Stimulated activated CD4-positive, alpha-beta T cell treated with anti-CD3 and anti-CD28 coated beads, Interleukin-1b, Interleukin-23, amount 100 ng/mL, for 1 hour (primary cell): ENCODE measurements at regions not wholly inside any gene's neighbourhood (a gene's known extent, or its start where the extent isn't known, plus 50 kb on each side); places are given as distances from the start of the nearest gene placed in this dataset.

ENCODE experiments used
- DNase-seq, 2 donors: peaks; one replicate each; pipeline ENCODE4 v3.0.0-alpha.2; 2020; ENCODE audit warnings: low read depth in 2 of 2

- no peak for DNase-seq
These were observed 50.2 kb upstream of the CCND2 start for GRCh38 chr12:4223273-4223845.

- no peak for DNase-seq
These were observed 52.3 kb upstream of the CCND2 start for GRCh38 chr12:4221258-4221620.

- DNase-seq: no peak
These were observed 52.9 kb upstream of the CCND2 start for GRCh38 chr12:4220536-4221257.

- no peak for DNase-seq
These were observed 56.5 kb upstream of the CCND2 start for GRCh38 chr12:4217091-4217490.

- no peak for DNase-seq
These were observed 57.2 kb upstream of the CCND2 start for GRCh38 chr12:4216187-4216927.

- no peak for DNase-seq
These were observed 58.1 kb upstream of the CCND2 start for GRCh38 chr12:4215229-4216186.

- no peak for DNase-seq
These were observed 58.7 kb upstream of the CCND2 start for GRCh38 chr12:4214877-4215228.

- no peak for DNase-seq
These were observed 60.1 kb upstream of the CCND2 start for GRCh38 chr12:4213471-4213870.

- no peak for DNase-seq
These were observed 60.7 kb upstream of the CCND2 start for GRCh38 chr12:4212845-4213244.

- no peak for DNase-seq
These were observed 62.2 kb upstream of the CCND2 start for GRCh38 chr12:4211372-4211771.

- DNase-seq: no peak
These were observed 63.4 kb upstream of the CCND2 start for GRCh38 chr12:4210183-4210582.

GRCh38 chr12:4206470-4206869 lies 67.1 kb upstream of the CCND2 start:
- DNase-seq: no peak

GRCh38 chr12:4203772-4204376 lies 69.7 kb upstream of the CCND2 start:
- DNase-seq: no peak

GRCh38 chr12:4202918-4203317 lies 70.6 kb upstream of the CCND2 start:
- no peak for DNase-seq

- DNase-seq: no peak
These were observed 71.1 kb upstream of the CCND2 start for GRCh38 chr12:4202487-4202886.

- no peak for DNase-seq
These were observed 72.0 kb upstream of the CCND2 start for GRCh38 chr12:4201333-4202100.

GRCh38 chr12:4197922-4198763 lies 75.4 kb upstream of the CCND2 start:
- DNase-seq: no peak

- DNase-seq: no peak
These were observed 76.6 kb upstream of the CCND2 start for GRCh38 chr12:4196805-4197420.

GRCh38 chr12:4194668-4195067 lies 78.9 kb upstream of the CCND2 start:
- DNase-seq: no peak

- no peak for DNase-seq
These were observed 79.7 kb upstream of the CCND2 start for GRCh38 chr12:4193821-4194220.
